RWPE1 (cell line): ENCODE measurements at regions not wholly inside any gene's neighbourhood (a gene's known extent, or its start where the extent isn't known, plus 50 kb on each side); places are given as distances from the start of the nearest gene placed in this dataset.

Source experiments
- CTCF ChIA-PET: fragments of 350-600 bp; sonication (Branson Sonifier 250); formaldehyde crosslinking; extraction: SDS; loops from one replicate; lab custom pipeline; 2021; lab: Yijun Ruan, JAX
- POLR2A ChIA-PET: fragments of 400-600 bp; formaldehyde crosslinking; extraction: SDS; loops from one replicate; lab custom pipeline; 2020; ENCODE audit warnings: antibody characterized with exemption; ENCODE audit not compliant: low non-redundant PET; lab: Yijun Ruan, JAX
- DNase-seq: peaks from one replicate; pipeline ENCODE4 v3.0.0; 2012; ENCODE audit warnings: low spot score
- H3K27ac ChIP-seq: fragments of 450-650 bp; 2 replicates; pipeline ENCODE4 v1.5.1; 2017
- CTCF ChIP-seq: fragments of 450-650 bp; conservative IDR thresholded peaks from 2 replicates; pipeline ENCODE4 v1.5.1; 2017; ENCODE audit warnings: low read depth, mild to moderate bottlenecking

GRCh38 chr16:79662122-79662521 lies 61.6 kb upstream of the MAF start:
- CTCF ChIA-PET: interaction anchor here (0.9 kb wide), 1 partner anchor 11 kb away, joined by 7 read pairs; no protein-coding TSS in a partner anchor
- no peak for TF ChIP-seq CTCF
- no peak overlapping the region for H3K27ac ChIP-seq
- POLR2A ChIA-PET: no interaction called here
- DNase-seq: no peak

- ChIA-PET POLR2A (no interaction called here), CTCF (no interaction called here)
- no peak for DNase-seq
- H3K27ac ChIP-seq: no peak overlapping the region
- TF ChIP-seq CTCF: no peak
Observed at GRCh38 chr16:79661578-79661977, 61.0 kb upstream of the MAF start.

- POLR2A ChIA-PET: no interaction called here
- no peak for TF ChIP-seq CTCF
- H3K27ac ChIP-seq: no peak overlapping the region
- DNase-seq: no peak
- CTCF ChIA-PET: no interaction called here
Observed at GRCh38 chr16:79659344-79659743, 58.8 kb upstream of the MAF start.

GRCh38 chr16:79658301-79659033 lies 57.9 kb upstream of the MAF start:
- DNase-seq: peak; percentile 88
- CTCF ChIA-PET: interaction anchor here (0.5 to 0.8 kb wide), 3 partner anchors 56 to 1745 kb away, joined by 4 to 7 read pairs (median 4); no protein-coding TSS in a partner anchor
- POLR2A ChIA-PET: interaction anchor here (0.6 kb wide), 1 partner anchor 123 kb away, joined by 3 read pairs; no protein-coding TSS in a partner anchor
- no peak for TF ChIP-seq CTCF
- H3K27ac ChIP-seq: peak overlapping the region; percentile 94

GRCh38 chr16:79656553-79657115 lies 56.1 kb upstream of the MAF start:
- ChIA-PET CTCF (no interaction called here), POLR2A (no interaction called here)
- no peak for TF ChIP-seq CTCF
- DNase-seq: no peak
- H3K27ac ChIP-seq: no peak overlapping the region

- ChIA-PET CTCF (interaction anchor here (1.0 kb wide), 1 partner anchor 48 kb away, joined by 3 read pairs; no protein-coding TSS in a partner anchor), POLR2A (interaction anchor here (0.7 to 1.0 kb wide), 3 partner anchors 51 to 489 kb away, joined by 3 to 4 read pairs (median 4); no protein-coding TSS in a partner anchor)
- H3K27ac ChIP-seq: peak overlapping the region; percentile 77
- DNase-seq: no peak
- no peak for TF ChIP-seq CTCF
Observed at GRCh38 chr16:79653373-79653891, 52.9 kb upstream of the MAF start.
